SKM-1 (cell line): ENCODE measurements at regions not wholly inside any gene's neighbourhood (a gene's known extent, or its start where the extent isn't known, plus 50 kb on each side); places are given as distances from the start of the nearest gene placed in this dataset.

Source experiments
- DNase-seq: peaks from one replicate; lab custom pipeline; 2025; ENCODE audit not compliant: unreplicated experiment; lab: John Stamatoyannopoulos, UW

- no peak for DNase-seq
These were observed 461.5 kb downstream of the IRS1 start for GRCh38 chr2:226337941-226338600.

GRCh38 chr2:226336283-226336682 lies 463.3 kb downstream of the IRS1 start:
- no peak for DNase-seq

- DNase-seq, result no peak
These were observed 464.5 kb downstream of the IRS1 start for GRCh38 chr2:226334981-226335720.

DNA sequence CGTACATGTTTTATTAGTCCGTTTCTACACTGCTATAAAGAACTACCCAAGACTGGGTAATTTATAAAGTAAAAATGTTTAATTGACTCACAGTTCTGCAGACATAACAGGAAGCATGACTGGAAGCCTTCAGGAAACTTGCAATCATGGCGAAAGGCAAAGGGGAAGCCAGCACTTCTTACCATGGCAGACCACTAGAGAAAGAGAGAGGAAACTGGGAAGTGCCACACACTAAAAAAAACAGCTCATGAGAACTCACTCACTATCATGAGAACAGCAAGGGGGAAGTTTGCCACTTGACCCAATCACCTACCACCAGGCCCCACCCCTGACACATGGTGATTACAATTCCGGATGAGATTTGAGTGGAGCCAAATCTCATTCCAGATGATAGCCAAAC lies 466.2 kb downstream of the IRS1 start:
- no peak for DNase-seq

GRCh38 chr2:226330206-226330605 lies 469.4 kb downstream of the IRS1 start:
- no peak for DNase-seq

DNA sequence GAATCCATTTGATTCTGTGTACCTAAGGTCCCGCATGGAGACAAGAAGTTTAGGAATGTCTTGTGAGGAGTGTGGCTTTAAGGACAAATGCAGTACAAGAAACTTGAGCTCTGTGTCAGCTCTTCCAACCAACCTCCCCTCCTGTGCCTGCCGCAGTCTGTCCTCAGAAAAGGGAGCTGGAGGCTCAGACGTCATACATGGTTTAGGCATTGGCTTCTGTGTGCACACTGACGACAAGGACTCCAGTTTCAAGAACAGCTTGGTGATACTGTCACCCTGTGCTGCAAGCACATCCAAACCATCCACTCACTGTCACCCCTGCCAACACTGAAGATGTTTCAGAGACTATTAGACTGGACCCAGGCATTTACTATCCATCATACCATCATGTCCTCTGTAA lies 470.4 kb downstream of the IRS1 start:
- DNase-seq, result no peak

DNA sequence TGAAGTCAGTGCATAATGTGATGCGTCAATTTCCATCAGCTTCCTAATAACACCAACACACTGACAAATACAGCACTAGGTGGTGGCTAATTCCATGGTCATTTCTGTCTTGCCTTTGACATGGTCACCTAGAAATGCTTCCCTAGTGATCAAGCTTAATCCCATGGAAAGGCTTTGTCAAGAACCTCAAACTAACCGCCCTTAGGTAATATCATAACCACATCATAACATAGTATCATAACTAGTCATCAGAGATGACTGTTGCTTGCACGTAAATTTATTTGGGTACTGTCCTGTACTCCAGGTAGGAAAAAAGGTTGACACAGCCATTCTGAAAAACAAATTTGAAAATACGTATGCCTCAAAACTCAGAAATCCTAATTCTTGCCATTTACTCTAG lies 471.8 kb downstream of the IRS1 start:
- no peak for DNase-seq

GRCh38 chr2:226325526-226325925 lies 474.1 kb downstream of the IRS1 start:
- peak; percentile 29 for DNase-seq

- no peak for DNase-seq
These were observed 479.3 kb downstream of the IRS1 start for GRCh38 chr2:226320076-226320948.

DNA sequence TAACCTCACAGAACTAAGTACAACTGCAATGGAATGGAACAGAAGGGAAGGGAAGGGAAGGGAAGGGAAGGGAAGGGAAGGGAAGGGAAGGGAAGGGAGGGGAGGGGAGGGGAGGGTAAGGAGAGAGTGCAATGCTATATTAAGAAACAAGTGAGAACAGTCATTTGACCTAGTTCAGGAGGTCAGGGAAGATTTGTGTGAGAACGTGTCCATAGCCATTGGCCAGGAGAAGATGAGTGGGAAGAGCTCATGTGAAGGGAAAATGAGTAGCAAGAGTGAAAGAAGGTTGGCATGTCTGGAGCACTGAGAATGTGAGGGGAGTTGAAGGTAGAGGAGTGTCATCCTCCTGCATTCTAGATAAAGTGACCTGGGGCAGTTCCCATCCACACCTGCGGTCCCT lies 481.6 kb downstream of the IRS1 start:
- DNase-seq, result no peak

GRCh38 chr2:226313060-226313459 lies 486.6 kb downstream of the IRS1 start:
- DNase-seq, result no peak

- DNase-seq, result no peak
These were observed 487.5 kb downstream of the IRS1 start for GRCh38 chr2:226312155-226312554.

- no peak for DNase-seq
These were observed 489.5 kb downstream of the IRS1 start for GRCh38 chr2:226310146-226310545.

DNA sequence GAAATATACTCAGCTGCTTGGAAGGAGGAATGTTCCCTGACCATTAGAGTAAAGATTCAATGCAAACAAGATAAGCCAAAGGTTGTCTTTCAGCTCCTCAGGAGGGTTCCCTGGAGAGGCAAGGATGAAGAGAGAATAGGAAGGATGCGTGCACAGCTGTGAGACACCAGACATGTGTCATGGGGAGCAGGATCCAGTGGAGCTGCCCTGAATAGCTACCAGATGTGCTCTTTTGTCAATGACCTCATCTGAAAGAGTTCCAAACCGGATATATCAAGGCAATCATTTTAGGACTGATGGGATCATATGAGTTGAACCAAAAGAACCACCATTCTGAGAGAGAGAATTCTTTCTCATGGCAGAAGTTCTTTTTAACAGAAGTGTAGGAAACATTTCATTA lies 490.6 kb downstream of the IRS1 start:
- no peak for DNase-seq

GRCh38 chr2:226308323-226308680 lies 491.3 kb downstream of the IRS1 start:
- no peak for DNase-seq

GRCh38 chr2:226307487-226308322 lies 491.9 kb downstream of the IRS1 start:
- DNase-seq, result no peak

GRCh38 chr2:226306969-226307368 lies 492.7 kb downstream of the IRS1 start:
- no peak for DNase-seq

DNA sequence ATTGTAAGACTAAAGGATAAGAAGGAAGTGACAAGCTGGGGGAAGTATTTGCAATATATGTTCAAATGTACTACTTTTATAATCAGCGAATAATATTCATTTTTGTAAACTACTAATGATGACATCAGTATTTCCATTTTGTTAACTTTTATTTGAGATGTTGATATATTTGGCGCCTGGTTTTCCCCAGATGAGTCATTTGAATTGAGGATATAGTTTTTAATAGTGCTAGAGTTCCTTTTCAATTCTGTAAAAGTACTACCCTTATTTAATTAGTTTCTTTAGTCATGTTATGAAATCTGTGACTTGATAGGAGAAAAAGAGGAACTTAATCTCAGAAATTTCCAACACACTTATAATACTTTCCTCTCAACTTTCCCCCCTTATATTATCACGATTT lies 495.3 kb downstream of the IRS1 start:
- no peak for DNase-seq

DNA sequence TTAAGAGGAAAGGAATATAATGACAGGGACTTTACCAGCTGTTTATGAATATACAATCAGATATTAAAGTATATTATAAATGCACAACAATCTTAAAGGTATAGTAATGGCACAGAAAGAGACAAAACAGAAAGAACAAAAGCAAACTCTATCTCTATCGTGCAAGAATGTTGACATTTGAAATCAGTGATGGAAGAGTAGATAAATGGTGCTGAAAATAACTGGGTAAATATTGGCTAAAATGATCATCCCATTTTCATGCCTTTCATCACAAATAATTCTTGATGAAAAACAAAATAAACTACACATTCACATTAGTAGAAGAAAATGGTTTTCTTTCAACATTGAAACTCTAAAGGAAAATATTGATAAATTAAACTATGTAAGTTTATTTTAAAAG lies 495.9 kb downstream of the IRS1 start:
- no peak for DNase-seq

DNA sequence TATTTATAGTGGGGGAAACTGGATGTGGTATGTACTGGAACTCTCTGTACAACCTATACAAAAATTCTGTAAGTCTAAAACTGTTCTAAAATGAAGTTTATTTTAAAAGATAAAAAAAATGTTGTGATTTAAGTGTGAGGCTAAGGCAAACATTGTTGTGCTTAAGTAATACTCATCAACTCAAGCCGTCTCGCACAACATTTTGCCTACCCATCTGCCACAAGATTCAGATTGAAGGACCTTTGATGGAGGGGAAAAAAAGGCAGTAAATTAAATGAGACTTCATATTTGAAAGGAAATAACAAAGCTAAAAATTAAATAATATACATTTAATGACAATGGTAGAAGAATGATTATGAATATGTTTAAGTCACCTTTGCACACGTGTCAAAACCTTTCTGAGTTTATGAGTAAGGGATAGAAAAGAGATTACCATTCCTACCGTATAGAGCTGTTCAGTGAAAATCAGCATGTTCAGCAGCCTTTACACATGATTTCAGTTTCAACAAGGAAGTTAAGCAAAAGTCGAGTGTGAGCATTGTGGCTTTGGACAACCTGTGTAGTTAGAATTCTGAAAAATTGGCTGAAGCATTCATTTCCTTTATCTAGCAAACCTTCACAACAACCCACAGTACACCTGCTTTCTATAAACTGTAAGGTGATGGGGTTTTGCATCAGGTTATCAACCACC lies 499.3 kb downstream of the IRS1 start:
- DNase-seq, result no peak
